ENCODE measurements at regions not wholly inside any gene's neighbourhood (a gene's known extent, or its start where the extent isn't known, plus 50 kb on each side); places are given as distances from the start of the nearest gene placed in this dataset.

- TF ChIP-seq CTCF (IDR thresholded peaks at IDR 0.05; ENCODE audit: low read depth, low read length), result no peak
- Histone ChIP-seq H3K27me3 (no peaks in the 10 kb centered on the region), H3K4me3 (ENCODE audit: low read depth, low read length) (no peak overlapping the region), H3K4me1 (no peaks in the 10 kb centered on the region), H3K36me3 (no peaks in the 10 kb centered on the region), H3K9me3 (no peaks in the 10 kb centered on the region)
- DNase-seq, result no peak
Observed at GRCh38 chr10:3898821-3899220, 113.8 kb upstream of the KLF6 start.

GRCh38 chr10:3897156-3897555 lies 112.1 kb upstream of the KLF6 start:
- no peaks in the 10 kb centered on the region for H3K27me3 ChIP-seq
- H3K36me3 ChIP-seq, result no peaks in the 10 kb centered on the region
- H3K4me1 ChIP-seq, result no peaks in the 10 kb centered on the region
- H3K9me3 ChIP-seq, result no peaks in the 10 kb centered on the region
- TF ChIP-seq CTCF (IDR thresholded peaks at IDR 0.05; ENCODE audit: low read depth, low read length), result no peak
- H3K4me3 ChIP-seq (ENCODE audit: low read depth, low read length), result no peak overlapping the region
- no peak for DNase-seq

- TF ChIP-seq CTCF (IDR thresholded peaks at IDR 0.05; ENCODE audit: low read depth, low read length), result no peak
- Histone ChIP-seq H3K4me3 (ENCODE audit: low read depth, low read length) (no peak overlapping the region), H3K9me3 (no peaks in the 10 kb centered on the region), H3K27me3 (no peaks in the 10 kb centered on the region), H3K36me3 (no peaks in the 10 kb centered on the region), H3K4me1 (no peaks in the 10 kb centered on the region)
- no peak for DNase-seq
Observed at GRCh38 chr10:3896161-3896560, 111.2 kb upstream of the KLF6 start.

- no peak for DNase-seq
- no peaks in the 10 kb centered on the region for H3K4me1 ChIP-seq
- H3K27me3 ChIP-seq, result no peaks in the 10 kb centered on the region
- no peaks in the 10 kb centered on the region for H3K36me3 ChIP-seq
- H3K9me3 ChIP-seq, result no peaks in the 10 kb centered on the region
- H3K4me3 ChIP-seq (ENCODE audit: low read depth, low read length), result no peak overlapping the region
- TF ChIP-seq CTCF (IDR thresholded peaks at IDR 0.05; ENCODE audit: low read depth, low read length), result no peak
Observed at GRCh38 chr10:3895045-3895631, 110.1 kb upstream of the KLF6 start.

- Histone ChIP-seq H3K4me1 (no peaks in the 10 kb centered on the region), H3K9me3 (no peaks in the 10 kb centered on the region), H3K27me3 (no peaks in the 10 kb centered on the region), H3K4me3 (ENCODE audit: low read depth, low read length) (no peak overlapping the region), H3K36me3 (no peaks in the 10 kb centered on the region)
- TF ChIP-seq CTCF (IDR thresholded peaks at IDR 0.05; ENCODE audit: low read depth, low read length), result no peak
- no peak for DNase-seq
Observed at GRCh38 chr10:3893901-3894563, 109.0 kb upstream of the KLF6 start.
